Adrenal gland (tissue), 9 donors: ENCODE measurements at regions not wholly inside any gene's neighbourhood (a gene's known extent, or its start where the extent isn't known, plus 50 kb on each side); places are given as distances from the start of the nearest gene placed in this dataset.

Source experiments
- DNase-seq, 7 donors: peaks; one replicate each; pipeline ENCODE4 v3.0.0-alpha.2; 2019 to 2020
- H3K27ac ChIP-seq, 5 donors: fragments of 200-600 bp; sonication (generic) in 4 of 5; 1 replicate in 3 of 5; 2 replicates in 2 of 5; pipeline versions ENCODE4 v1.5.1 to v1.8.0; 2016 to 2020; ENCODE audit warnings: mild to moderate bottlenecking in 1 of 5
- H3K27me3 ChIP-seq: fragments of 200-600 bp; 2 replicates; pipeline ENCODE4 v1.8.0; 2021
- H3K36me3 ChIP-seq, 2 donors: fragments of 200-600 bp; replicated peaks in 1 of 2; 1 replicate in 1 of 2; 2 replicates in 1 of 2; pipeline versions ENCODE4 v1.5.1 to v1.8.0; 2018 to 2022
- H3K4me1 ChIP-seq, 2 donors: fragments of 200-600 bp; replicated peaks in 1 of 2; 1 replicate in 1 of 2; 2 replicates in 1 of 2; pipeline versions ENCODE4 v1.5.1 to v1.8.0; 2018 to 2021
- H3K4me3 ChIP-seq, 4 donors: fragments of 200-600 bp; sonication (generic) in 3 of 4; one replicate each; pipeline ENCODE4 v1.5.1; 2016 to 2018
- H3K9me3 ChIP-seq, 3 donors: fragments of 200-600 bp; sonication (generic) in 1 of 3; replicated peaks in 1 of 3; 1 replicate in 2 of 3; 2 replicates in 1 of 3; pipeline versions ENCODE4 v1.5.1 to v1.8.0; 2016 to 2021
- CTCF ChIP-seq, 6 experiments: fragments of 450-650 bp in 4 of 6; fragments of 200-600 bp in 2 of 6; sonication (generic) in 1 of 6; IDR thresholded peaks; 1 replicate in 5 of 6; 2 replicates in 1 of 6; pipeline versions ENCODE4 v1.5.1 to v1.8.0; 2016 to 2021; ENCODE audit warnings: antibody characterized with exemption in 6 of 6, mild to moderate bottlenecking in 2 of 6, moderate library complexity in 1 of 6
- POLR2A ChIP-seq, 2 donors: fragments of 450-650 bp; IDR thresholded peaks; one replicate each; pipeline ENCODE4 v1.6.1; 2017; ENCODE audit warnings: antibody characterized with exemption in 2 of 2, mild to moderate bottlenecking in 2 of 2, moderate library complexity in 1 of 2
- WGBS, 4 donors: extraction: QIAGEN DNeasy Blood & Tissue Kit in 2 of 4; methylation state at CpG; one replicate each; pipeline versions ENCODE4 v1.1.5 to v1.1.7; 2013 to 2017; 5-methylcytosine and 5-hydroxymethylcytosine counted together
- intact Hi-C, 2 donors: fragments of 100-400 bp; cut with DNase I; formaldehyde crosslinking; loops; one replicate each; pipeline versions ENCODE4 v1.14.1 to v1.15.0; 2022 to 2023
- donor health status: healthy with polysubstance abuse.
- donor health status: Bipolar disorder and iron deficiency.
- donor health status: DM: yes; HTN: yes; CAD: no.
- donor health status: DM: no; HTN: no; CAD: no.
- donor health status: DM: no; HTN: no; CAD: no.

DNA sequence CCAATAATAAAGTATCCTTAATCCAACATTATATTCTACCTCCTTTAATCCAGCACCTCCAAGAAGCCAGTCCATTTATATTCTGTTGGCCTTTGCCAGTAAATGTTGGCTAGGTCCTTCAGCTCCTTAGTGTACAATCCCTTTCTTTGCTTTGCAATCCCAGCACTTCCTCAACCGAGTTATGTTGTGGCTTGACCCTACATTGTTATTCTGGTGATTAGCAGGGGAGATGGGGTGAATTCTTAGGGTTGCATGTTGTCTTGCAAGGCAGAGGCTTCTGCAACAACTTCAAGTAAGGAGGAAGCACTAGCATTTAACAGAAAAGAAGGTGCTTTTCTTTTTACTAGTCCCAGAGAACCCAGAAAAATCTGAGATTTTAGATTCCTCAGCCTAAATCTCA lies 127.2 kb downstream of the CD47 start:
- Histone ChIP-seq H3K36me3 (no peaks in the 10 kb centered on the region), H3K4me3 (no peak overlapping the region), H3K27ac (no peak overlapping the region), H3K9me3 (no peaks in the 10 kb centered on the region), H3K4me1 (peaks cover 0 to 1% of the 10 kb centered on the region in 2 donors), H3K27me3 (no peaks in the 10 kb centered on the region)
- intact Hi-C loops, result loop anchor here in 1 of 2 donors (10.0 kb wide), 1 partner anchor 121 kb away; no protein-coding TSS in a partner anchor
- DNase-seq, result no peak
- TF ChIP-seq CTCF (IDR thresholded peaks at IDR 0.05) (no peak), POLR2A (IDR thresholded peaks at IDR 0.05) (no peak)
- 63 to 75% (median 69%) methylated on average over 1 of the region's 1 CpG for WGBS, 4 donors

GRCh38 chr3:107962946-107963345 lies 127.9 kb downstream of the CD47 start:
- intact Hi-C loops, result loop anchor here in 1 of 2 donors (10.0 kb wide), 1 partner anchor 122 kb away; no protein-coding TSS in a partner anchor
- Histone ChIP-seq H3K4me3 (no peak overlapping the region), H3K4me1 (peaks cover 2 to 8% of the 10 kb centered on the region in 2 donors), H3K36me3 (no peaks in the 10 kb centered on the region), H3K9me3 (no peaks in the 10 kb centered on the region), H3K27me3 (no peaks in the 10 kb centered on the region), H3K27ac (no peak overlapping the region)
- no peak for DNase-seq
- WGBS, 4 donors, result 55 to 64% (median 61%) methylated on average over 3 of the region's 3 CpGs
- TF ChIP-seq POLR2A (IDR thresholded peaks at IDR 0.05) (no peak), CTCF (IDR thresholded peaks at IDR 0.05) (no peak)

GRCh38 chr3:107962037-107962436 lies 128.8 kb downstream of the CD47 start:
- no peak overlapping the region for H3K27ac ChIP-seq
- no peaks in the 10 kb centered on the region for H3K27me3 ChIP-seq
- no peak overlapping the region for H3K4me3 ChIP-seq
- WGBS, 4 donors, result 91 to 96% (median 93%) methylated on average over 4 of the region's 4 CpGs
- no peak for DNase-seq
- H3K9me3 ChIP-seq, result no peaks in the 10 kb centered on the region
- TF ChIP-seq CTCF (IDR thresholded peaks at IDR 0.05) (no peak), POLR2A (IDR thresholded peaks at IDR 0.05) (no peak)
- H3K4me1 ChIP-seq, result peaks cover 8 to 17% of the 10 kb centered on the region in 2 donors
- H3K36me3 ChIP-seq, result no peaks in the 10 kb centered on the region
- intact Hi-C loops, result loop anchor here in 1 of 2 donors (10.0 kb wide), 1 partner anchor 123 kb away; no protein-coding TSS in a partner anchor

GRCh38 chr3:107959550-107960154 lies 131.2 kb downstream of the CD47 start:
- TF ChIP-seq POLR2A (IDR thresholded peaks at IDR 0.05) (no peak), CTCF (IDR thresholded peaks at IDR 0.05) (no peak)
- Histone ChIP-seq H3K27ac (no peak overlapping the region), H3K9me3 (no peaks in the 10 kb centered on the region), H3K27me3 (no peaks in the 10 kb centered on the region), H3K4me3 (no peak overlapping the region), H3K4me1 (peaks cover 8 to 22% of the 10 kb centered on the region in 2 donors), H3K36me3 (no peaks in the 10 kb centered on the region)
- intact Hi-C loops, result loop anchor here in 1 of 2 donors (10.0 kb wide), 1 partner anchor 125 kb away; no protein-coding TSS in a partner anchor
- 43 to 87% (median 82%) methylated on average over 2 of the region's 2 CpGs for WGBS, 4 donors
- no peak for DNase-seq
